Gastroesophageal sphincter (tissue), 3 donors: ENCODE measurements at regions not wholly inside any gene's neighbourhood (a gene's known extent, or its start where the extent isn't known, plus 50 kb on each side); places are given as distances from the start of the nearest gene placed in this dataset.

Experiments used
- POLR2A ChIP-seq, 2 donors: fragments of 450-650 bp; IDR thresholded peaks; one replicate each; pipeline ENCODE4 v1.6.1; 2017; ENCODE audit warnings: antibody characterized with exemption in 2 of 2, mild to moderate bottlenecking in 2 of 2, moderate library complexity in 1 of 2
- POLR2AphosphoS5 ChIP-seq: sonication (generic); formaldehyde crosslinking; IDR thresholded peaks from one replicate; pipeline ENCODE4 v1.6.1; 2017; ENCODE audit warnings: antibody characterized with exemption
- TF ChIP-seq, protein P1 (sequence below), 4 experiments: fragments of 200-600 bp in 2 of 4; fragments of 450-650 bp in 2 of 4; sonication (generic) in 1 of 4; IDR thresholded peaks; one replicate each; pipeline ENCODE4 v1.5.1; 2017 to 2019; ENCODE audit warnings: antibody characterized with exemption in 4 of 4, mild to moderate bottlenecking in 2 of 4, moderate library complexity in 2 of 4

DNA sequence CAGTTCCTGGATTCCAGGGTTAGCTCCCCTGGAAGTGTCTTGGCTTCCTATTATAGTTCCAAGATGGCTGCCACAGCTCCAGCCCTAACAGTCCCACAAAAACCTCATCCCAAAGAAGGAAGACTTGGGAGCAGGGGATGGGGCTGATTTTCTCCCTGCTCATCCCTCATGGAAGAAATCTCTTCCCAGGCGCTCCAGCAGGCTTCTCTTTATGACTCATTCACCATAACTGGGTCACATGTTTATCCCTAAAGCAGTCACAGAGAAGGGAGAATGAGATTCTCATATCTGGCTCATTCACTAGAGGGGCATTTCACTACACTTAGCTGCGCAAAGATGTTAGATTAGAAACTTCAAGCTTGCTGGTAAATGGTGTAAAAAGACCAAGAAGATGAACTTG is 206.5 kb upstream of the IRX3 start:
- TF ChIP-seq, protein P1, sequence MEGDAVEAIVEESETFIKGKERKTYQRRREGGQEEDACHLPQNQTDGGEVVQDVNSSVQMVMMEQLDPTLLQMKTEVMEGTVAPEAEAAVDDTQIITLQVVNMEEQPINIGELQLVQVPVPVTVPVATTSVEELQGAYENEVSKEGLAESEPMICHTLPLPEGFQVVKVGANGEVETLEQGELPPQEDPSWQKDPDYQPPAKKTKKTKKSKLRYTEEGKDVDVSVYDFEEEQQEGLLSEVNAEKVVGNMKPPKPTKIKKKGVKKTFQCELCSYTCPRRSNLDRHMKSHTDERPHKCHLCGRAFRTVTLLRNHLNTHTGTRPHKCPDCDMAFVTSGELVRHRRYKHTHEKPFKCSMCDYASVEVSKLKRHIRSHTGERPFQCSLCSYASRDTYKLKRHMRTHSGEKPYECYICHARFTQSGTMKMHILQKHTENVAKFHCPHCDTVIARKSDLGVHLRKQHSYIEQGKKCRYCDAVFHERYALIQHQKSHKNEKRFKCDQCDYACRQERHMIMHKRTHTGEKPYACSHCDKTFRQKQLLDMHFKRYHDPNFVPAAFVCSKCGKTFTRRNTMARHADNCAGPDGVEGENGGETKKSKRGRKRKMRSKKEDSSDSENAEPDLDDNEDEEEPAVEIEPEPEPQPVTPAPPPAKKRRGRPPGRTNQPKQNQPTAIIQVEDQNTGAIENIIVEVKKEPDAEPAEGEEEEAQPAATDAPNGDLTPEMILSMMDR (IDR thresholded peaks at IDR 0.05), result no peak
- TF ChIP-seq POLR2A (IDR thresholded peaks at IDR 0.05) (no peak), POLR2AphosphoS5 (no peak)
